Central memory CD8-positive, alpha-beta T cell (primary cell): ENCODE measurements at regions not wholly inside any gene's neighbourhood (a gene's known extent, or its start where the extent isn't known, plus 50 kb on each side); places are given as distances from the start of the nearest gene placed in this dataset.

Source experiments
- ATAC-seq: fragments of 150-1000 bp; cut with Tn5 transposase; replicated peaks from 2 replicates; pipeline ENCODE4 v1.10.0; 2022; ENCODE audit warnings: mild to moderate bottlenecking, moderate FRiP score, moderate number of reproducible peaks; ENCODE audit not compliant: poor library complexity, severe bottlenecking; ENCODE audit errors: extremely low read depth
- DNase-seq, 2 donors: peaks; one replicate each; pipeline ENCODE4 v3.0.0; 2021; ENCODE audit warnings: low spot score in 2 of 2
- H3K27ac Mint-ChIP-seq: one replicate; pipeline ENCODE4 v1.8.0; 2022; ENCODE audit warnings: low read depth, mild to moderate bottlenecking, moderate library complexity, mixed read lengths
- H3K27me3 Mint-ChIP-seq: one replicate; pipeline ENCODE4 v1.8.0; 2022; ENCODE audit warnings: mixed read lengths
- H3K36me3 Mint-ChIP-seq: one replicate; pipeline ENCODE4 v1.8.0; 2022; ENCODE audit warnings: mild to moderate bottlenecking, moderate library complexity, mixed read lengths; ENCODE audit not compliant: insufficient read depth
- H3K4me1 Mint-ChIP-seq: one replicate; pipeline ENCODE4 v1.8.0; 2022; ENCODE audit warnings: mixed read lengths
- H3K4me3 Mint-ChIP-seq: one replicate; pipeline ENCODE4 v1.8.0; 2022; ENCODE audit warnings: mild to moderate bottlenecking, moderate library complexity, mixed read lengths
- H3K9me3 Mint-ChIP-seq: one replicate; pipeline ENCODE4 v1.8.0; 2022; ENCODE audit warnings: mixed read lengths

GRCh38 chr3:147653367-147653923 lies 244.3 kb downstream of the ZIC1 start:
- Mint-ChIP-seq H3K9me3 (peaks cover 5% of the 10 kb centered on the region), H3K4me3 (no peak overlapping the region), H3K4me1 (no peaks in the 10 kb centered on the region), H3K27ac (no peak overlapping the region), H3K27me3 (no peaks in the 10 kb centered on the region), H3K36me3 (no peaks in the 10 kb centered on the region)
- DNase-seq: no peak
- ATAC-seq: no peak

GRCh38 chr3:147654827-147655226 lies 245.7 kb downstream of the ZIC1 start:
- Mint-ChIP-seq H3K4me1 (no peaks in the 10 kb centered on the region), H3K4me3 (no peak overlapping the region), H3K9me3 (no peaks in the 10 kb centered on the region), H3K27ac (no peak overlapping the region), H3K27me3 (no peaks in the 10 kb centered on the region), H3K36me3 (no peaks in the 10 kb centered on the region)
- no peak for ATAC-seq
- no peak for DNase-seq

GRCh38 chr3:147655236-147655635 lies 246.1 kb downstream of the ZIC1 start:
- Mint-ChIP-seq H3K27me3 (no peaks in the 10 kb centered on the region), H3K4me1 (no peaks in the 10 kb centered on the region), H3K9me3 (no peaks in the 10 kb centered on the region), H3K27ac (no peak overlapping the region), H3K36me3 (no peaks in the 10 kb centered on the region), H3K4me3 (no peak overlapping the region)
- DNase-seq (no peak), ATAC-seq (no peak)

- Mint-ChIP-seq H3K4me3 (no peak overlapping the region), H3K4me1 (no peaks in the 10 kb centered on the region), H3K27ac (no peak overlapping the region), H3K27me3 (no peaks in the 10 kb centered on the region), H3K36me3 (no peaks in the 10 kb centered on the region), H3K9me3 (no peaks in the 10 kb centered on the region)
- DNase-seq (no peak), ATAC-seq (no peak)
Measured at GRCh38 chr3:147656023-147656422, 246.9 kb downstream of the ZIC1 start.

- no peaks in the 10 kb centered on the region for H3K4me1 Mint-ChIP-seq
- H3K27me3 Mint-ChIP-seq: no peaks in the 10 kb centered on the region
- H3K27ac Mint-ChIP-seq: no peak overlapping the region
- H3K4me3 Mint-ChIP-seq: no peak overlapping the region
- ATAC-seq (no peak), DNase-seq (no peak)
- H3K36me3 Mint-ChIP-seq: no peaks in the 10 kb centered on the region
- H3K9me3 Mint-ChIP-seq: peaks cover 6% of the 10 kb centered on the region
Measured at GRCh38 chr3:147661916-147662315, 252.8 kb downstream of the ZIC1 start.

- peaks cover 10% of the 10 kb centered on the region for H3K9me3 Mint-ChIP-seq
- H3K4me3 Mint-ChIP-seq: no peak overlapping the region
- no peak overlapping the region for H3K27ac Mint-ChIP-seq
- H3K27me3 Mint-ChIP-seq: no peaks in the 10 kb centered on the region
- no peaks in the 10 kb centered on the region for H3K4me1 Mint-ChIP-seq
- H3K36me3 Mint-ChIP-seq: no peaks in the 10 kb centered on the region
- ATAC-seq (no peak), DNase-seq (no peak)
Measured at GRCh38 chr3:147662705-147663104, 253.5 kb downstream of the ZIC1 start.

GRCh38 chr3:147669077-147669476 lies 259.9 kb downstream of the ZIC1 start:
- DNase-seq (no peak), ATAC-seq (no peak)
- Mint-ChIP-seq H3K9me3 (peaks cover 14% of the 10 kb centered on the region), H3K36me3 (no peaks in the 10 kb centered on the region), H3K4me3 (no peak overlapping the region), H3K4me1 (no peaks in the 10 kb centered on the region), H3K27me3 (no peaks in the 10 kb centered on the region), H3K27ac (no peak overlapping the region)

- Mint-ChIP-seq H3K9me3 (peaks cover 12% of the 10 kb centered on the region), H3K27ac (no peak overlapping the region), H3K27me3 (no peaks in the 10 kb centered on the region), H3K4me3 (no peak overlapping the region), H3K4me1 (no peaks in the 10 kb centered on the region), H3K36me3 (no peaks in the 10 kb centered on the region)
- ATAC-seq (no peak), DNase-seq (no peak)
Measured at GRCh38 chr3:147672035-147672434, 262.9 kb downstream of the ZIC1 start.

GRCh38 chr3:147672436-147672835 lies 263.3 kb downstream of the ZIC1 start:
- no peak for ATAC-seq

GRCh38 chr3:147675761-147676160 lies 266.6 kb downstream of the ZIC1 start:
- Mint-ChIP-seq H3K27me3 (no peaks in the 10 kb centered on the region), H3K36me3 (no peaks in the 10 kb centered on the region), H3K9me3 (peaks cover 16% of the 10 kb centered on the region), H3K4me3 (no peak overlapping the region), H3K4me1 (no peaks in the 10 kb centered on the region), H3K27ac (no peak overlapping the region)
- ATAC-seq (no peak), DNase-seq (no peak)

More at GRCh38 chr3:147672436-147672835, 263.3 kb downstream of the ZIC1 start:
- Mint-ChIP-seq H3K27me3 (no peaks in the 10 kb centered on the region), H3K27ac (no peak overlapping the region), H3K9me3 (peaks cover 9% of the 10 kb centered on the region), H3K4me3 (no peak overlapping the region), H3K4me1 (no peaks in the 10 kb centered on the region), H3K36me3 (no peaks in the 10 kb centered on the region)
- no peak for DNase-seq

- Mint-ChIP-seq H3K4me1 (no peaks in the 10 kb centered on the region), H3K9me3 (peaks cover 16% of the 10 kb centered on the region), H3K27ac (no peak overlapping the region), H3K4me3 (no peak overlapping the region), H3K27me3 (no peaks in the 10 kb centered on the region), H3K36me3 (no peaks in the 10 kb centered on the region)
- ATAC-seq (no peak), DNase-seq (no peak)
Measured at GRCh38 chr3:147680837-147681483, 271.8 kb downstream of the ZIC1 start.

GRCh38 chr3:147688868-147689267 lies 279.7 kb downstream of the ZIC1 start:
- H3K4me1 Mint-ChIP-seq: no peaks in the 10 kb centered on the region
- ATAC-seq (no peak), DNase-seq (no peak)
- no peaks in the 10 kb centered on the region for H3K27me3 Mint-ChIP-seq
- peaks cover 19% of the 10 kb centered on the region for H3K9me3 Mint-ChIP-seq
- no peak overlapping the region for H3K27ac Mint-ChIP-seq
- no peaks in the 10 kb centered on the region for H3K36me3 Mint-ChIP-seq
- H3K4me3 Mint-ChIP-seq: no peak overlapping the region

GRCh38 chr3:147699175-147699838 lies 290.1 kb downstream of the ZIC1 start:
- H3K9me3 Mint-ChIP-seq: peaks cover 14% of the 10 kb centered on the region

More at GRCh38 chr3:147699175-147699838, 290.1 kb downstream of the ZIC1 start:
- Mint-ChIP-seq H3K4me3 (no peak overlapping the region), H3K27me3 (no peaks in the 10 kb centered on the region), H3K4me1 (no peaks in the 10 kb centered on the region), H3K36me3 (no peaks in the 10 kb centered on the region), H3K27ac (no peak overlapping the region)
- DNase-seq (no peak), ATAC-seq (no peak)
